HepG2 (cell line): ENCODE measurements at regions not wholly inside any gene's neighbourhood (a gene's known extent, or its start where the extent isn't known, plus 50 kb on each side); places are given as distances from the start of the nearest gene placed in this dataset.

ENCODE experiments used
- ATAC-seq: fragments of 200-7000 bp; cut with Tn5 transposase; 3 replicates; pipeline ENCODE4 v1.9.1; 2020; ENCODE audit warnings: mild to moderate bottlenecking, moderate library complexity
- BruUV-seq: library from RNA; stranded (reverse); fragments of 400-500 nt; replicated peaks from 2 replicates; lab custom pipeline; 2021; lab: Mats Ljungman, UMichigan
- CTCF ChIA-PET: fragments of 300-600 bp; formaldehyde crosslinking; extraction: SDS; loops from one replicate; lab custom pipeline; 2021; ENCODE audit warnings: low total read pairs, inconsistent platforms, low intra/inter-chr PET ratio; lab: Yijun Ruan, JAX
- POLR2A ChIA-PET: fragments of 350-600 bp; sonication (Branson Sonifier 250); formaldehyde crosslinking; loops from one replicate; lab custom pipeline; 2020; ENCODE audit warnings: antibody characterized with exemption, inconsistent platforms; lab: Yijun Ruan, JAX
- DNase-seq: peaks from one replicate; pipeline ENCODE4 v3.0.0-alpha.2; 2015; ENCODE audit warnings: low spot score
- FAIRE-seq: peaks from 3 replicates; lab custom pipeline; 2011; peaks lifted over from hg19 to GRCh38; lab: Jason Lieb, UNC
- H2AFZ ChIP-seq: one replicate; pipeline ENCODE4 v1.6.1; 2011; ENCODE audit warnings: low read length, inconsistent platforms
- H3K27ac ChIP-seq: fragments of 300-600 bp; 3 replicates; pipeline ENCODE4 v1.8.0; 2011; ENCODE audit warnings: mixed run types, mild to moderate bottlenecking, mixed read lengths, low read length, inconsistent platforms; ENCODE audit not compliant: insufficient read depth; ENCODE audit errors: extremely low read length
- H3K27me3 ChIP-seq, 2 experiments: fragments of 200-600 bp in 1 of 2; 2 replicates in 1 of 2; 3 replicates in 1 of 2; pipeline versions ENCODE4 v1.6.0 to v1.8.0; 2011; ENCODE audit warnings: low read length in 2 of 2, mild to moderate bottlenecking in 2 of 2, moderate library complexity in 2 of 2, inconsistent platforms in 1 of 2; ENCODE audit not compliant: insufficient read depth in 2 of 2, control insufficient read depth in 1 of 2
- H3K36me3 ChIP-seq, 2 experiments: fragments of 200-600 bp in 1 of 2; replicated peaks in 1 of 2; 2 replicates in 1 of 2; 3 replicates in 1 of 2; pipeline versions ENCODE4 v1.5.1 to v1.8.0; 2011; ENCODE audit warnings: low read length in 2 of 2, inconsistent platforms in 1 of 2; ENCODE audit not compliant: insufficient read depth in 2 of 2, control insufficient read depth in 1 of 2
- H3K4me1 ChIP-seq: 2 replicates; pipeline ENCODE4 v1.5.1; 2012; ENCODE audit warnings: low read length, inconsistent platforms; ENCODE audit not compliant: insufficient read depth
- H3K4me2 ChIP-seq: 2 replicates; pipeline ENCODE4 v1.6.0; 2011; ENCODE audit warnings: low read depth, low read length, inconsistent platforms
- H3K4me3 ChIP-seq, 3 experiments: fragments of 200-600 bp in 1 of 3; sonication (generic), shearing (Covaris generic) in 1 of 3; replicated peaks in 1 of 3; 2 replicates each; pipeline ENCODE4 v1.5.1; 2011 to 2016; ENCODE audit warnings: low read length in 3 of 3, inconsistent platforms in 2 of 3, low read depth in 2 of 3, mild to moderate bottlenecking in 2 of 3, control low read depth in 1 of 3, mixed read lengths in 1 of 3; ENCODE audit not compliant: insufficient read depth in 1 of 3
- H3K79me2 ChIP-seq: one replicate; pipeline ENCODE4 v1.6.1; 2011; ENCODE audit warnings: low read length, inconsistent platforms; ENCODE audit not compliant: insufficient read depth
- H3K9ac ChIP-seq: 2 replicates; pipeline ENCODE4 v1.6.0; 2011; ENCODE audit warnings: mild to moderate bottlenecking, low read depth, low read length, inconsistent platforms; ENCODE audit not compliant: insufficient read depth
- H3K9me3 ChIP-seq: 2 replicates; pipeline ENCODE4 v1.5.1; 2012; ENCODE audit warnings: mild to moderate bottlenecking, low read length
- H4K20me1 ChIP-seq: 2 replicates; pipeline ENCODE4 v1.6.0; 2011; ENCODE audit warnings: inconsistent platforms, mild to moderate bottlenecking, low read length, moderate library complexity; ENCODE audit not compliant: insufficient read depth
- AFF4 ChIP-seq: sonication (generic); formaldehyde crosslinking; IDR thresholded peaks from 2 replicates; pipeline ENCODE4 v1.4.0; 2020; ENCODE audit warnings: missing genetic modification reagents
- ATF7 ChIP-seq, 2 experiments: fragments of 450-650 bp in 1 of 2; sonication (generic) in 1 of 2; formaldehyde crosslinking in 1 of 2; IDR thresholded peaks; 2 replicates each; pipeline versions ENCODE4 v1.4.0 to v1.6.1; 2016 to 2020; ENCODE audit warnings: antibody characterized with exemption in 1 of 2, mild to moderate bottlenecking in 1 of 2, missing genetic modification reagents in 1 of 2
- ERF ChIP-seq: IDR thresholded peaks from 2 replicates; pipeline ENCODE4 v1.6.1; 2018; ENCODE audit warnings: missing biosample characterization, missing genetic modification reagents
- IKZF5 ChIP-seq: IDR thresholded peaks from 2 replicates; pipeline ENCODE4 v1.6.1; 2018; ENCODE audit warnings: missing genetic modification reagents, mild to moderate bottlenecking, missing compliant biosample characterization
- KLF12 ChIP-seq: sonication (generic); formaldehyde crosslinking; IDR thresholded peaks from 2 replicates; pipeline ENCODE4 v1.4.0; 2020; ENCODE audit warnings: missing genetic modification reagents, borderline replicate concordance
- KLF6 ChIP-seq: IDR thresholded peaks from 2 replicates; pipeline ENCODE4 v1.8.0; 2016; ENCODE audit warnings: missing biosample characterization, missing genetic modification reagents
- MTA1 ChIP-seq: sonication (generic); formaldehyde crosslinking; IDR thresholded peaks from 2 replicates; pipeline ENCODE4 v1.4.0; 2020; ENCODE audit warnings: missing genetic modification reagents, mild to moderate bottlenecking, borderline replicate concordance
- NRL ChIP-seq: sonication (generic); formaldehyde crosslinking; IDR thresholded peaks from 2 replicates; pipeline ENCODE4 v1.5.0; 2020; ENCODE audit warnings: missing genetic modification reagents, mild to moderate bottlenecking, moderate library complexity, borderline replicate concordance
- SIX1 ChIP-seq: sonication (generic); formaldehyde crosslinking; IDR thresholded peaks from 2 replicates; pipeline ENCODE4 v1.4.0; 2020; ENCODE audit warnings: missing genetic modification reagents, borderline replicate concordance
- SKI ChIP-seq: fragments of 450-650 bp; IDR thresholded peaks from one replicate; pipeline ENCODE4 v1.6.1; 2018; ENCODE audit warnings: mild to moderate bottlenecking; ENCODE audit not compliant: partially characterized antibody
- SNRNP70 ChIP-seq: fragments of 200-400 bp; formaldehyde crosslinking; IDR thresholded peaks from 2 replicates; pipeline ENCODE4 v1.6.1; 2017; ENCODE audit warnings: mild to moderate bottlenecking, low read depth, low read length, moderate library complexity
- SOX6 ChIP-seq, 2 experiments: fragments of 450-650 bp in 1 of 2; sonication (generic) in 1 of 2; formaldehyde crosslinking in 1 of 2; IDR thresholded peaks; 2 replicates each; pipeline versions ENCODE4 v1.4.0 to v1.6.1; 2017 to 2020; ENCODE audit warnings: antibody characterized with exemption in 1 of 2, mild to moderate bottlenecking in 1 of 2, missing genetic modification reagents in 1 of 2
- THRA ChIP-seq: sonication (generic); formaldehyde crosslinking; IDR thresholded peaks from 2 replicates; pipeline ENCODE4 v1.4.0; 2020; ENCODE audit warnings: missing genetic modification reagents, borderline replicate concordance
- ZEB1 ChIP-seq: IDR thresholded peaks from 2 replicates; pipeline ENCODE4 v1.6.1; 2012; ENCODE audit warnings: mild to moderate bottlenecking, low read depth, inconsistent platforms; ENCODE audit not compliant: insufficient replicate concordance
- ZNF20 ChIP-seq: sonication (generic); formaldehyde crosslinking; IDR thresholded peaks from 2 replicates; pipeline ENCODE4 v1.4.0; 2020; ENCODE audit warnings: mild to moderate bottlenecking, moderate library complexity, missing genetic modification reagents
- ZNF331 ChIP-seq: sonication (generic); formaldehyde crosslinking; IDR thresholded peaks from 2 replicates; pipeline ENCODE4 v1.4.0; 2020; ENCODE audit warnings: missing genetic modification reagents
- ZNF33B ChIP-seq: sonication (generic); formaldehyde crosslinking; IDR thresholded peaks from 2 replicates; pipeline ENCODE4 v1.5.1; 2020; ENCODE audit warnings: mild to moderate bottlenecking, missing genetic modification reagents
- ZSCAN9 ChIP-seq: IDR thresholded peaks from 2 replicates; pipeline ENCODE4 v1.6.1; 2016; ENCODE audit warnings: borderline replicate concordance
- WGBS: methylation state at CpG from one replicate; pipeline ENCODE4 v1.1.6; 2017; ENCODE audit warnings: low lambda C conversion rate; 5-methylcytosine and 5-hydroxymethylcytosine counted together
- in situ Hi-C: cut with HindIII; loops from 2 replicates; pipeline ENCODE4 v1.10.0; 2017; ENCODE audit warnings: low pct_unique_long_range_greater_than_20kb; ENCODE audit not compliant: extremely low pct_ligation_motif_present
- intact Hi-C: fragments of 100-400 bp; cut with micrococcal nuclease; formaldehyde crosslinking; loops from one replicate; pipeline ENCODE4 v1.10.0; 2022; ENCODE audit not compliant: unreplicated experiment

GRCh38 chr2:67258831-67259230, 138.3 kb upstream of the ETAA1 start (continued):
- TF ChIP-seq SOX6 (IDR thresholded peaks at IDR 0.05) = no peak
- no peak for TF ChIP-seq SOX6 (CRISPR knock-in tag; IDR thresholded peaks at IDR 0.05)
- TF ChIP-seq ZSCAN9 (CRISPR knock-in tag) = no peak
- TF ChIP-seq ZEB1 = no peak
- TF ChIP-seq SNRNP70 = no peak
- TF ChIP-seq ATF7 (IDR thresholded peaks at IDR 0.05) = no peak
- no peak for TF ChIP-seq ATF7 (CRISPR knock-in tag; IDR thresholded peaks at IDR 0.05)
- TF ChIP-seq ZNF20 (CRISPR knock-in tag) = no peak
- no peak for TF ChIP-seq IKZF5 (CRISPR knock-in tag)
- TF ChIP-seq MTA1 (CRISPR knock-in tag) = no peak
- TF ChIP-seq SIX1 (CRISPR knock-in tag) = no peak

GRCh38 chr2:67259556-67260342, 137.4 kb upstream of the ETAA1 start:
- no peaks in the 10 kb centered on the region for H3K9me3 ChIP-seq
- H3K4me3 ChIP-seq = no peak overlapping the region
- FAIRE-seq (no peak), ATAC-seq (no peak), DNase-seq (no peak)
- H3K27me3 ChIP-seq = no peaks in the 10 kb centered on the region
- no TSS peak for BruUV-seq
- no peak overlapping the region for H2AFZ ChIP-seq
- in situ Hi-C loops = no loop called here
- H3K4me2 ChIP-seq = no peak overlapping the region
- POLR2A ChIA-PET = no interaction called here
- no peak overlapping the region for H3K9ac ChIP-seq
- intact Hi-C loops = no loop called here
- no peaks in the 10 kb centered on the region for H4K20me1 ChIP-seq
- WGBS = 9% methylated on average over 5 of the region's 5 CpGs
- CTCF ChIA-PET = no interaction called here
- no peaks in the 10 kb centered on the region for H3K79me2 ChIP-seq
- H3K4me1 ChIP-seq = no peaks in the 10 kb centered on the region
- H3K36me3 ChIP-seq = no peaks in the 10 kb centered on the region
- H3K27ac ChIP-seq = no peak overlapping the region
- TF ChIP-seq THRA = no peak
- no peak for TF ChIP-seq KLF12 (CRISPR knock-in tag)
- TF ChIP-seq ZNF33B (CRISPR knock-in tag) = no peak
- TF ChIP-seq ZNF331 (CRISPR knock-in tag) = no peak
- no peak for TF ChIP-seq AFF4 (CRISPR knock-in tag)
- no peak for TF ChIP-seq NRL
- TF ChIP-seq SKI = no peak
- no peak for TF ChIP-seq ERF (CRISPR knock-in tag)
- no peak for TF ChIP-seq KLF6 (CRISPR knock-in tag)
